ENCODE measurements at regions not wholly inside any gene's neighbourhood (a gene's known extent, or its start where the extent isn't known, plus 50 kb on each side); places are given as distances from the start of the nearest gene placed in this dataset.

DNA sequence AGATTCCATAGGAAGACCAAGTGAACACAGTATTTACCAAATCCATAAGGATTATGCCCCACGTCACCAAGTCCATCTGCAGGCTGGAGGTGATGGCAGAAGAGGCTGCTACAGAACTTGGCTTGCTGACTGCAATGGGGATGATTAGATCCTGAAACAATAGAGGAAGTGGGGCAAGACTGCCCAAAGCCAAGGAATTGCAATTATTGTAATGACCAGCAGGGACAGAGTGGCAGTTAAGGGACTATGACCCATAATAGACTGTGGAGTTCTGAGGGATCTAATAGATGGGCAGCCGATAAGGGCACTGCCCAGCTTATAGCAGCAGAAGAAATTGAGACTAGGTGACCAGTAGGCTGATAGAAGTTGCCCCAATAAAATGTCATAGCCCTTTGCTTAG, 108.4 kb downstream of the MINAR1 start:
- 74 to 89% (median 85%) methylated on average over 2 of the region's 2 CpGs for WGBS, 3 donors
- no peak overlapping the region for H3K27ac ChIP-seq
- TF ChIP-seq CTCF (IDR thresholded peaks at IDR 0.05) = no peak
- H3K36me3 ChIP-seq (ENCODE audit: insufficient read depth in 1 of 2, low read depth in 1 of 2) = no peaks in the 10 kb centered on the region
- H3K27me3 ChIP-seq (ENCODE audit: insufficient read depth in 3 of 3, low read length in 2 of 3) = no peaks in the 10 kb centered on the region
- intact Hi-C loops (cut with DNase I) = no loop called here
- no peak overlapping the region for H3K4me3 ChIP-seq
- no peaks in the 10 kb centered on the region for H3K4me1 ChIP-seq
- no peaks in the 10 kb centered on the region for H3K9me3 ChIP-seq
- ATAC-seq = no peak
- no peak for DNase-seq

DNA sequence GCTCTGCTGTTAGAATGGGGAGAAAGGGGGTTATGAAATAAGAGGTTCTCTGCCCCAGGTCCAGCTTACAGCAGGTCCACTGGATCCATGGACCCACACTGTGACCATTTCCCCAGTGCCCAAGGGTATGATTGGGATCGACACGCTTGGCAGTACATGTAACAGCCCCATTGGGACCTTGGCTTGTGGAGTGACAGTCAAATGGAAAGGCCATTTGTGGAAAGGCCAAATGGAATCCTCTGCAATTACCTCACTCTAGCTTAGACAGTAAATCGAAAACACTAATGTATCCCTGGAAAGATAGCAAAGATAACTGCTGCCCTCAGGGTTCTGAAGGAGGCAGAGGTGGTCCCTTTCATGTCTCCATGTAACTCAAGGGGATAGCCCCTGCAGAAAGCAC, 109.1 kb downstream of the MINAR1 start:
- Histone ChIP-seq H3K36me3 (ENCODE audit: insufficient read depth in 1 of 2, low read depth in 1 of 2) (no peaks in the 10 kb centered on the region), H3K27me3 (ENCODE audit: insufficient read depth in 3 of 3, low read length in 2 of 3) (no peaks in the 10 kb centered on the region), H3K9me3 (no peaks in the 10 kb centered on the region), H3K27ac (no peak overlapping the region), H3K4me3 (no peak overlapping the region), H3K4me1 (no peaks in the 10 kb centered on the region)
- no peak for TF ChIP-seq CTCF (IDR thresholded peaks at IDR 0.05)
- 51 to 69% (median 66%) methylated on average over 3 of the region's 3 CpGs for WGBS, 3 donors
- DNase-seq = no peak
- ATAC-seq = no peak
- intact Hi-C loops (cut with DNase I) = no loop called here

- Histone ChIP-seq H3K27ac (no peak overlapping the region), H3K4me3 (no peak overlapping the region), H3K9me3 (no peaks in the 10 kb centered on the region), H3K4me1 (no peaks in the 10 kb centered on the region), H3K36me3 (ENCODE audit: insufficient read depth in 1 of 2, low read depth in 1 of 2) (no peaks in the 10 kb centered on the region), H3K27me3 (ENCODE audit: insufficient read depth in 3 of 3, low read length in 2 of 3) (peaks cover 0 to under 1% (median 0%) of the 10 kb centered on the region in 3 donors)
- TF ChIP-seq CTCF (IDR thresholded peaks at IDR 0.05) = no peak
- ATAC-seq (no peak), DNase-seq (no peak)
- intact Hi-C loops (cut with DNase I) = no loop called here
These were observed 111.0 kb downstream of the MINAR1 start for GRCh38 chr15:79543097-79543496.

- WGBS, 3 donors = 30 to 38% (median 33%) methylated on average over 2 of the region's 2 CpGs
These were observed 117.1 kb downstream of the MINAR1 start for GRCh38 chr15:79549196-79549595.

More at GRCh38 chr15:79549196-79549595, 117.1 kb downstream of the MINAR1 start:
- no peak overlapping the region for H3K4me3 ChIP-seq
- DNase-seq (no peak), ATAC-seq (no peak)
- intact Hi-C loops (cut with DNase I) = no loop called here
- H3K27ac ChIP-seq = no peak overlapping the region
- no peaks in the 10 kb centered on the region for H3K36me3 ChIP-seq (ENCODE audit: insufficient read depth in 1 of 2, low read depth in 1 of 2)
- no peaks in the 10 kb centered on the region for H3K4me1 ChIP-seq
- no peaks in the 10 kb centered on the region for H3K9me3 ChIP-seq
- no peak for TF ChIP-seq CTCF (IDR thresholded peaks at IDR 0.05)
- H3K27me3 ChIP-seq (ENCODE audit: insufficient read depth in 3 of 3, low read length in 2 of 3) = peaks cover 0 to 2% (median 0%) of the 10 kb centered on the region in 3 donors
